ENCODE measurements at regions not wholly inside any gene's neighbourhood (a gene's known extent, or its start where the extent isn't known, plus 50 kb on each side); places are given as distances from the start of the nearest gene placed in this dataset.

GRCh38 chr13:80957019-80957655, 616.2 kb upstream of the SPRY2 start:
- ChIA-PET POLR2A (interaction anchor here (1.0 kb wide), 1 partner anchor 616 kb away, joined by 4 read pairs; the partner anchor contains the start of gene SPRY2), CTCF (interaction anchor here (0.6 to 4.7 kb wide), 9 partner anchors 9 to 1326 kb away, joined by 3 to 29 read pairs (median 4); no protein-coding TSS in a partner anchor)
- no peaks in the 10 kb centered on the region for H4K20me1 ChIP-seq (replicated peaks; ENCODE audit: control insufficient read depth, extremely low read depth, insufficient read depth, low read length)
- no peaks in the 10 kb centered on the region for H3K79me2 ChIP-seq (ENCODE audit: control insufficient read depth, insufficient read depth, low read length)
- no peaks in the 10 kb centered on the region for H3K36me3 ChIP-seq (ENCODE audit: control insufficient read depth in 2 of 2, extremely low read depth in 1 of 2, insufficient read depth in 2 of 2, low read length in 2 of 2)
- H3K4me1 ChIP-seq (ENCODE audit: control insufficient read depth, extremely low read depth, insufficient read depth, low read length) = peaks cover 39% of the 10 kb centered on the region
- H3K27ac ChIP-seq (ENCODE audit: insufficient read depth, low read depth, low read length) = no peak overlapping the region
- H3K9me1 ChIP-seq (replicated peaks; ENCODE audit: control insufficient read depth, extremely low read depth, insufficient read depth, low read length) = no peaks in the 10 kb centered on the region
- no TSS peak for BruUV-seq (replicated peaks)
- no peaks in the 10 kb centered on the region for H3K9me3 ChIP-seq (replicated peaks; ENCODE audit: control insufficient read depth, insufficient read depth, low read length)
- FAIRE-seq (peak; percentile 70), DNase-seq (ENCODE audit: low read depth, low spot score) (peak; percentile 77)
- no peak overlapping the region for H3K9ac ChIP-seq (replicated peaks; ENCODE audit: extremely low read depth, insufficient read depth, low read length)
- peak overlapping the region; percentile 71 for H3K4me2 ChIP-seq (ENCODE audit: insufficient read depth, low read length)
- no peaks in the 10 kb centered on the region for H3K27me3 ChIP-seq (ENCODE audit: control insufficient read depth in 2 of 2, insufficient read depth in 2 of 2, low read length in 2 of 2)
- TF ChIP-seq FOS (IDR thresholded peaks at IDR 0.05; ENCODE audit: borderline replicate concordance, insufficient read depth, low read length) (no peak), POLR2AphosphoS5 (IDR thresholded peaks at IDR 0.05; ENCODE audit: insufficient read depth, low read depth, low read length) (no peak), EZH2 (IDR thresholded peaks at IDR 0.05; ENCODE audit: borderline replicate concordance, low read depth, low read length, severe bottlenecking) (no peak), GATA2 (IDR thresholded peaks at IDR 0.05; ENCODE audit: insufficient read depth, insufficient read length, low read depth, low read length) (peak; percentile 32), CTCF (IDR thresholded peaks at IDR 0.05; ENCODE audit: extremely low read depth in 1 of 2, insufficient read depth in 1 of 2, low read depth in 1 of 2, low read length in 2 of 2) (no peak)
- no peak overlapping the region for H3K4me3 ChIP-seq (replicated peaks in 1 of 3; ENCODE audit: insufficient read depth in 1 of 3, low read depth in 1 of 3, low read length in 3 of 3)
- intact Hi-C loops (cut with micrococcal nuclease) (loop anchor here (1.0 to 10.0 kb wide), 3 partner anchors 215 to 912 kb away; partner anchors contain the start of gene SPRY2), dilution Hi-C loops (cut with MboI; ENCODE audit: extremely low pct_ligation_motif_present, low sequenced_read_pairs) (no loop called here)
- no peak overlapping the region for H2AFZ ChIP-seq (ENCODE audit: low read depth, low read length)

Measured in endothelial cell of umbilical vein (primary cell).